PC-3 (cell line): ENCODE measurements at regions not wholly inside any gene's neighbourhood (a gene's known extent, or its start where the extent isn't known, plus 50 kb on each side); places are given as distances from the start of the nearest gene placed in this dataset.

Source experiments
- ATAC-seq: fragments of 200-7000 bp; cut with Tn5 transposase; 2 replicates; pipeline ENCODE4 v1.9.1; 2020; ENCODE audit warnings: mild to moderate bottlenecking, moderate library complexity
- BruUV-seq: library from RNA; stranded (reverse); fragments of 400-500 nt; replicated peaks from 2 replicates; lab custom pipeline; 2021; lab: Mats Ljungman, UMichigan
- CTCF ChIA-PET: fragments of 300-600 bp; sonication (Branson Sonifier 250); formaldehyde crosslinking; loops from one replicate; lab custom pipeline; 2022; ENCODE audit warnings: antibody characterized with exemption; lab: Charles Lee
- POLR2A ChIA-PET: fragments of 300-600 bp; sonication (Branson Sonifier 250); formaldehyde crosslinking; loops from one replicate; lab custom pipeline; 2022; ENCODE audit warnings: antibody characterized with exemption; ENCODE audit not compliant: unreplicated experiment; lab: Charles Lee
- DNase-seq: peaks from one replicate; pipeline ENCODE4 v3.0.0-alpha.2; 2015
- H2AFZ ChIP-seq: fragments of 300-600 bp; sonication (generic); 2 replicates; pipeline ENCODE4 v1.6.0; 2016; ENCODE audit warnings: antibody characterized with exemption, low read length
- H3F3A ChIP-seq: fragments of 300-600 bp; sonication (generic); one replicate; pipeline ENCODE4 v1.6.0; 2017; ENCODE audit warnings: antibody characterized with exemption, low read length, control low read depth, mild to moderate bottlenecking; ENCODE audit not compliant: unreplicated experiment
- H3K27ac ChIP-seq: fragments of 300-600 bp; sonication (generic); 2 replicates; pipeline ENCODE4 v1.5.1; 2016; ENCODE audit warnings: mild to moderate bottlenecking, low read length
- H3K27me3 ChIP-seq: fragments of 300-600 bp; sonication (generic); 2 replicates; pipeline ENCODE4 v1.6.1; 2016; ENCODE audit warnings: low read length, mixed read lengths
- H3K36me3 ChIP-seq: fragments of 300-600 bp; sonication (generic); 2 replicates; pipeline ENCODE4 v1.6.1; 2016; ENCODE audit warnings: low read depth, mixed run types, low read length, mixed read lengths
- H3K4me1 ChIP-seq: fragments of 300-600 bp; sonication (generic); 2 replicates; pipeline ENCODE4 v1.5.1; 2016; ENCODE audit warnings: low read length; ENCODE audit not compliant: insufficient read depth
- H3K4me2 ChIP-seq: fragments of 300-600 bp; sonication (generic); 2 replicates; pipeline ENCODE4 v1.6.0; 2016; ENCODE audit warnings: low read length
- H3K4me3 ChIP-seq: fragments of 300-600 bp; sonication (generic); 2 replicates; pipeline ENCODE4 v1.5.1; 2016; ENCODE audit warnings: mild to moderate bottlenecking, low read length, mixed read lengths
- H3K79me2 ChIP-seq: fragments of 300-600 bp; sonication (generic); 2 replicates; pipeline ENCODE4 v1.6.1; 2017; ENCODE audit warnings: low read length, mixed read lengths
- H3K9ac ChIP-seq: fragments of 300-600 bp; sonication (generic); 2 replicates; pipeline ENCODE4 v1.6.0; 2016; ENCODE audit warnings: mild to moderate bottlenecking, low read length
- H3K9me2 ChIP-seq: fragments of 300-600 bp; sonication (generic); replicated peaks from 2 replicates; pipeline ENCODE4 v1.6.1; 2016; ENCODE audit warnings: mixed run types, low read length, mixed read lengths
- H3K9me3 ChIP-seq: fragments of 300-600 bp; sonication (generic); 2 replicates; pipeline ENCODE4 v1.6.1; 2016; ENCODE audit warnings: low read length, mixed read lengths
- H4K20me1 ChIP-seq: fragments of 300-600 bp; sonication (generic); 2 replicates; pipeline ENCODE4 v1.6.1; 2016; ENCODE audit warnings: low read length, mixed read lengths
- EZH2 ChIP-seq: fragments of 300-600 bp; sonication (generic); IDR thresholded peaks from one replicate; pipeline ENCODE4 v1.6.1; 2017; ENCODE audit warnings: antibody characterized with exemption, mild to moderate bottlenecking, low read length; ENCODE audit not compliant: unreplicated experiment
- EZH2phosphoT487 ChIP-seq: fragments of 300-600 bp; sonication (generic); IDR thresholded peaks from 2 replicates; pipeline ENCODE4 v1.6.1; 2018; ENCODE audit warnings: mild to moderate bottlenecking, antibody characterized with exemption, low read length, borderline replicate concordance
- intact Hi-C: fragments of 100-400 bp; cut with micrococcal nuclease; formaldehyde crosslinking; loops from 2 replicates; pipeline ENCODE4 v1.9.0; 2023
- TF ChIP-seq, protein P1 (sequence below): fragments of 300-600 bp; sonication (generic); conservative IDR thresholded peaks from 2 replicates; pipeline ENCODE4 v1.5.1; 2017; ENCODE audit warnings: antibody characterized with exemption, low read depth, mild to moderate bottlenecking, low read length

DNA sequence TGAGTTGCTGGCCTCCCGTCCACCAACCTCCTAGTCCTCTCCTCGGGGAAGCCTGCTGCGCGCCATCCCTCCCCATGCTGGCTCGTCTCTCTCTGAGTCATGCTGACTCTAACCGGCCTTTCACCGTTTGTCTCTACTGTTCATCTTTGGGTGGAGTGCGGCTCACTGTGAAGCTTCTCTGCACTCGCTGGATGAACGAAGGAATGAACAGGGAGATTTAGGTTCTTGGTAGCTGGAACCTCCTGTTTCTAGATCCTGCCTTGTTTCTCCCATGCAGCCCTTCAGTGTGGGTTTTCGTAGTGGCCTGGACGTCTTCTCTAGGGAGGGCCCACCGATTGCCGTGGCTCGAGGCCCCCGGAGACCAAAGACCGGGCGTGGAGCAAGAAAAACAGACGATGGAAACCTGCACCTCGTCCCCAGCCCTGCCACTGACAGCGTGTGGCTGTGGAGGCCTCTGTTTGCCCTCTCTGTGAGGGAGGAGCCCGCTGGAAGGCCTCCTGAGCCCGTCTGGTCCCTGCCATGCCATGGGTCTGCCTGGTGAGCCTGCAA, 227.6 kb upstream of the C1orf174 start:
- no peak for DNase-seq
- H3K79me2 ChIP-seq, result no peaks in the 10 kb centered on the region
- H3K27me3 ChIP-seq, result peaks cover 87% of the 10 kb centered on the region
- no peak overlapping the region for H2AFZ ChIP-seq
- no peak overlapping the region for H3K9ac ChIP-seq
- intact Hi-C loops, result no loop called here
- no peaks in the 10 kb centered on the region for H3K36me3 ChIP-seq
- H3K4me3 ChIP-seq, result no peak overlapping the region
- BruUV-seq, result no TSS peak
- no peak; the same call in 1 of the 2 replicates for ATAC-seq
- no peaks in the 10 kb centered on the region for H3K4me1 ChIP-seq
- H3K4me2 ChIP-seq, result no peak overlapping the region
- H3K27ac ChIP-seq, result no peak overlapping the region
- no peaks in the 10 kb centered on the region for H3K9me3 ChIP-seq
- H3F3A ChIP-seq, result no peaks in the 10 kb centered on the region
- TF ChIP-seq, protein P1, sequence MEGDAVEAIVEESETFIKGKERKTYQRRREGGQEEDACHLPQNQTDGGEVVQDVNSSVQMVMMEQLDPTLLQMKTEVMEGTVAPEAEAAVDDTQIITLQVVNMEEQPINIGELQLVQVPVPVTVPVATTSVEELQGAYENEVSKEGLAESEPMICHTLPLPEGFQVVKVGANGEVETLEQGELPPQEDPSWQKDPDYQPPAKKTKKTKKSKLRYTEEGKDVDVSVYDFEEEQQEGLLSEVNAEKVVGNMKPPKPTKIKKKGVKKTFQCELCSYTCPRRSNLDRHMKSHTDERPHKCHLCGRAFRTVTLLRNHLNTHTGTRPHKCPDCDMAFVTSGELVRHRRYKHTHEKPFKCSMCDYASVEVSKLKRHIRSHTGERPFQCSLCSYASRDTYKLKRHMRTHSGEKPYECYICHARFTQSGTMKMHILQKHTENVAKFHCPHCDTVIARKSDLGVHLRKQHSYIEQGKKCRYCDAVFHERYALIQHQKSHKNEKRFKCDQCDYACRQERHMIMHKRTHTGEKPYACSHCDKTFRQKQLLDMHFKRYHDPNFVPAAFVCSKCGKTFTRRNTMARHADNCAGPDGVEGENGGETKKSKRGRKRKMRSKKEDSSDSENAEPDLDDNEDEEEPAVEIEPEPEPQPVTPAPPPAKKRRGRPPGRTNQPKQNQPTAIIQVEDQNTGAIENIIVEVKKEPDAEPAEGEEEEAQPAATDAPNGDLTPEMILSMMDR, result no peak
- TF ChIP-seq EZH2phosphoT487, result no peak
- no peak for TF ChIP-seq EZH2
- H4K20me1 ChIP-seq, result 0 out of 2 replicates have a peak, but pooled peaks cover 4% of the 10 kb centered on the region
- no peaks in the 10 kb centered on the region for H3K9me2 ChIP-seq
- ChIA-PET POLR2A (no interaction called here), CTCF (no interaction called here)

DNA sequence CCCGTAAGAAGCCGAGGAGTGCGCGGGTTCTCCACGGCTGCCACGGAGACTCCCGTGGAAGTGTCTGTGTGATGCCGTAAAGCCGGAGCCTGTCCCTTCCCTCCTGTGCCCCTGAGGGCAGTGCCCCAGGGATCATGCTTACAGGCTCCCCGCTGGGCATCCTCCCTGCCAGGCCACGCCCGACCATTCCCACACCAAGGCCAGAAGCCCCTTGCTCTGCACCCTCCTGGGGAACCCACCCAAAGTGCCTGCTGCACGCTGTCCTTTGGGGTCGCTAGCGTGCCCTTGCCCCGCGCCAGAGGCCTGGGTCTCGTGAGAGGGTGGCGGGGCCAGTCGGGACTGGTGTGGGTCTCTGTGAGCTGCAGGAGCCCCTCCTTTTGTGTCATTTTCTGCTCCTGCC, 228.5 kb upstream of the C1orf174 start:
- no peak overlapping the region for H3K4me2 ChIP-seq
- peaks cover 87% of the 10 kb centered on the region for H3K27me3 ChIP-seq
- BruUV-seq, result no TSS peak
- H3K36me3 ChIP-seq, result no peaks in the 10 kb centered on the region
- no peaks in the 10 kb centered on the region for H3K9me2 ChIP-seq
- H3F3A ChIP-seq, result no peaks in the 10 kb centered on the region
- ATAC-seq, result no peak
- H3K9ac ChIP-seq, result no peak overlapping the region
- H2AFZ ChIP-seq, result no peak overlapping the region
- H3K79me2 ChIP-seq, result no peaks in the 10 kb centered on the region
- H4K20me1 ChIP-seq, result 0 out of 2 replicates have a peak, but pooled peaks cover 4% of the 10 kb centered on the region
- H3K4me3 ChIP-seq, result no peak overlapping the region
- no peak overlapping the region for H3K27ac ChIP-seq
- intact Hi-C loops, result no loop called here
- CTCF ChIA-PET, result interaction anchor here (0.6 kb wide), 1 partner anchor 150 kb away, joined by 3 read pairs; no protein-coding TSS in a partner anchor
- TF ChIP-seq, protein P1, result no peak
- no peak; the same call in 1 of the 2 replicates for TF ChIP-seq EZH2phosphoT487
- TF ChIP-seq EZH2, result no peak
- no peaks in the 10 kb centered on the region for H3K9me3 ChIP-seq
- H3K4me1 ChIP-seq, result no peaks in the 10 kb centered on the region
- DNase-seq, result no peak
- POLR2A ChIA-PET, result no interaction called here

DNA sequence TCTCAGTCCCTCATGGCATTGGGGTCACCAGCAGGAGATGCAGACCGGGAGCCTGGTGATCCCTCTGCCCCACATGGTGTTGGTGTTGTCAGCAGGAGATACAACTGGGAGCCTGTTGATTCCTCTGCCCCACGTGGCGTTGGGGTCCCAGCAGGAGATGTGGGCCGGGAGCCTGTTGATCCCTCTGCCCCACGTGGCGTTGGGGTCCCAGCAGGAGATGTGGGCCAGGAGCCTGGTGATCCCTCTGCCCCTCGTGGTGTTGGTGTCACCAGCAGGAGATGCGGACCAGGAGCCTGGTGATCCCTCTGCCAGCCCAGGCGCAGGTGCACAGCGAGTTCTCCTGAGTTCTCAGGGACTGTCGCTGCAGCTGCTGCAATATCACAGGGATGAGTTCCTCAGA, 229.6 kb upstream of the C1orf174 start:
- no peak overlapping the region for H3K4me2 ChIP-seq
- H3K27ac ChIP-seq, result no peak overlapping the region
- H2AFZ ChIP-seq, result no peak overlapping the region
- ChIA-PET CTCF (no interaction called here), POLR2A (no interaction called here)
- no peaks in the 10 kb centered on the region for H3K9me2 ChIP-seq
- no peak overlapping the region for H3K9ac ChIP-seq
- no peaks in the 10 kb centered on the region for H3K9me3 ChIP-seq
- H3K4me3 ChIP-seq, result no peak overlapping the region
- TF ChIP-seq EZH2phosphoT487 (no peak), EZH2 (no peak)
- TF ChIP-seq, protein P1, result no peak
- H3K4me1 ChIP-seq, result no peaks in the 10 kb centered on the region
- BruUV-seq, result no TSS peak
- peaks cover 91% of the 10 kb centered on the region for H3K27me3 ChIP-seq
- no peaks in the 10 kb centered on the region for H3K79me2 ChIP-seq
- 0 out of 2 replicates have a peak, but pooled peaks cover 4% of the 10 kb centered on the region for H4K20me1 ChIP-seq
- no peaks in the 10 kb centered on the region for H3K36me3 ChIP-seq
- ATAC-seq (no peak), DNase-seq (no peak)
- intact Hi-C loops, result no loop called here
- no peaks in the 10 kb centered on the region for H3F3A ChIP-seq
